ENCODE measurements at regions not wholly inside any gene's neighbourhood (a gene's known extent, or its start where the extent isn't known, plus 50 kb on each side); places are given as distances from the start of the nearest gene placed in this dataset.

DNA sequence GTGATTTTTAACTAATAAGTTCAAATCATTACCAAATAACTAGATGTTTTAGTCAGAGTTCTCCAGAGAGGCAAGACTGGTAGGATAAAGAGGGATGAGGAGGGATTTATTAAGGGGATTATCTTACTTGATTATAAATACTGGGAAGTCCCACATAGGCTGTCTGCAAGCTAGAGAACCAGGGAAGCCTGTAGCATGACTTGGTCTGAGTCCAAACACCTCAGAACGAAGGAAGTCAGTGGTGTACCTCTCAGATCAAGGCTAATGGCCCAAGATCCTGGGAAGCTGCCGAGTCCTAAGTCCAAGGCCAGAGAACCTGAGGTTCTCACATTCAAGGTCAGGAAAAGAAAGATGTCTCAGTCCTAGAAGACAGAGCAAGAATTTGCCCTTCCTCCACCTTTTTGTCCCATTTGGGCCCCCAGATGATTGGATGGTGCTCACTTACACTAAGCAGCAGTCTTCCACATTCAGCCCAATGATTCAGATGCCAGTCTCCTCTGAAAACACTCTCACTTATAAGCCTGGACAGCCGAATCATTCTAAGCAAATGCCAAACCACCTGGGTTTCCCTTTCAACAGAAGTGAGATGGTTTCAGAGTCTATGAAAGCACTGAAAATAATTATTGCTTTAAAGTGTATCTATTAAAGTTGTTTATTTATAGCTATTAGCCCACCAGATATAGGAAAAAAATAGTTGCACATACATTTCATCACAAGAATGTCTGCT, 1599.2 kb downstream of the OLFM4 start:
- Histone ChIP-seq H3K4me1 (replicated peaks in 1 of 4; ENCODE audit: control insufficient read depth in 3 of 4, insufficient read depth in 4 of 4, low read length in 3 of 4) (no peaks in the 10 kb centered on the region), H3K4ac (replicated peaks; ENCODE audit: insufficient read length, low read depth, low read length) (no peak overlapping the region), H4K20me1 (replicated peaks in 1 of 2; ENCODE audit: control insufficient read depth in 1 of 2, insufficient read depth in 2 of 2, low read length in 2 of 2) (no peaks in the 10 kb centered on the region), H4K5ac (ENCODE audit: insufficient read length, low read depth, low read length) (no peak overlapping the region), H3K56ac (replicated peaks; ENCODE audit: insufficient read length, low read depth, low read length) (no peak overlapping the region), H4K91ac (replicated peaks; ENCODE audit: insufficient read length, low read length) (no peak overlapping the region), H3K9ac (replicated peaks in 1 of 4; ENCODE audit: extremely low read depth in 1 of 4, low read depth in 3 of 4, low read length in 3 of 4) (no peak overlapping the region), H3K23me2 (ENCODE audit: low read depth, low read length) (no peaks in the 10 kb centered on the region), H4K8ac (ENCODE audit: extremely low read depth, insufficient read depth, low read length) (no peak overlapping the region), H3K9me3 (ENCODE audit: insufficient read depth in 2 of 2, low read depth in 1 of 2, low read length in 1 of 2) (no peaks in the 10 kb centered on the region), H3K79me1 (ENCODE audit: low read depth, low read length) (no peaks in the 10 kb centered on the region), H2BK15ac (ENCODE audit: low read length) (no peak overlapping the region), H2AFZ (ENCODE audit: low read length) (peak overlapping the region; percentile 46; the same call in 1 of the 2 replicates), H3K79me2 (ENCODE audit: control insufficient read depth in 1 of 2, insufficient read depth in 2 of 2, low read length in 2 of 2) (no peaks in the 10 kb centered on the region), H3K14ac (ENCODE audit: insufficient read length) (no peak overlapping the region), H2BK5ac (ENCODE audit: low read depth, low read length) (no peak overlapping the region), H3K27me3 (replicated peaks in 1 of 4; ENCODE audit: control insufficient read depth in 3 of 4, extremely low read depth in 1 of 4, insufficient read depth in 3 of 4, low read length in 3 of 4) (no peaks in the 10 kb centered on the region), H2BK120ac (replicated peaks; ENCODE audit: low read depth, low read length) (no peak overlapping the region), H2BK20ac (ENCODE audit: low read length) (no peak overlapping the region), H3K4me3 (ENCODE audit: extremely low read depth in 1 of 4, insufficient read depth in 2 of 4, low read depth in 3 of 4, low read length in 4 of 4) (no peak overlapping the region), H2AK5ac (ENCODE audit: low read depth, low read length) (no peak overlapping the region), H2BK12ac (ENCODE audit: low read depth, low read length) (no peak overlapping the region), H3K36me3 (ENCODE audit: control insufficient read depth in 2 of 4, insufficient read depth in 4 of 4, low read length in 3 of 4) (no peaks in the 10 kb centered on the region), H3K27ac (ENCODE audit: low read depth, low read length) (no peak overlapping the region), H3K18ac (ENCODE audit: extremely low read depth, low read length) (no peak overlapping the region), H3K23ac (ENCODE audit: insufficient read length) (no peak overlapping the region), H3K4me2 (ENCODE audit: insufficient read depth in 1 of 2, low read depth in 2 of 2, low read length in 2 of 2) (no peak overlapping the region)
- ChIA-PET POLR2A (ENCODE audit: partially characterized antibody) (no interaction called here), CTCF (ENCODE audit: partially characterized antibody) (no interaction called here)
- FAIRE-seq: no peak
- TF ChIP-seq BRCA1 (IDR thresholded peaks at IDR 0.05; ENCODE audit: low read depth, low read length) (no peak), SUZ12 (IDR thresholded peaks at IDR 0.05; ENCODE audit: low read length) (no peak), POLR2AphosphoS5 (IDR thresholded peaks at IDR 0.05; ENCODE audit: low read depth, low read length) (no peak), RXRA (IDR thresholded peaks at IDR 0.05; ENCODE audit: insufficient read depth, low read depth, low read length) (no peak), ASH2L (IDR thresholded peaks at IDR 0.05; ENCODE audit: low read length) (no peak), CBX5 (IDR thresholded peaks at IDR 0.05; ENCODE audit: low read depth, low read length) (no peak), POU5F1 (IDR thresholded peaks at IDR 0.05; ENCODE audit: low read depth, low read length) (no peak), ZNF274 (IDR thresholded peaks at IDR 0.05; ENCODE audit: borderline replicate concordance, extremely low read depth, low read length) (no peak), SP2 (IDR thresholded peaks at IDR 0.05; ENCODE audit: low read length) (no peak)
- no peak for DNase-seq (ENCODE audit: low read depth in 1 of 2, low spot score in 2 of 2)
- WGBS, 2 experiments (ENCODE audit: extremely low coverage in 1 of 2, insufficient coverage in 1 of 2, insufficient read length in 1 of 2, insufficient replicate concordance in 2 of 2, low coverage in 1 of 2, low lambda C conversion rate in 2 of 2, missing lambda C conversion rate in 1 of 2): 89% methylated on average over 3 of the region's 3 CpGs; no CpG with 5 or more reads in 1 of the 2 experiments

All from H1 (cell line).